Heart right ventricle (tissue), 16 donors: ENCODE measurements at regions not wholly inside any gene's neighbourhood (a gene's known extent, or its start where the extent isn't known, plus 50 kb on each side); places are given as distances from the start of the nearest gene placed in this dataset.

Experiments used
- ATAC-seq, 8 donors: fragments of 200-7000 bp; cut with Tn5 transposase; one replicate each; pipeline ENCODE4 v1.9.1; 2020; ENCODE audit warnings: mild to moderate bottlenecking in 8 of 8, moderate library complexity in 8 of 8, moderate number of reproducible peaks in 1 of 8
- DNase-seq, 2 donors: peaks; one replicate each; pipeline ENCODE4 v3.0.0-alpha.2; 2020
- H3K27ac ChIP-seq, 10 donors: fragments of 200-600 bp; sonication (generic) in 2 of 10; one replicate each; pipeline versions ENCODE4 v1.5.0 to v1.8.0; 2020 to 2022; ENCODE audit warnings: mild to moderate bottlenecking in 3 of 10
- H3K27me3 ChIP-seq, 7 donors: fragments of 200-600 bp; one replicate each; pipeline ENCODE4 v1.8.0; 2021 to 2022; ENCODE audit warnings: mild to moderate bottlenecking in 2 of 7
- H3K36me3 ChIP-seq, 9 donors: fragments of 200-600 bp; sonication (generic) in 1 of 9; one replicate each; pipeline versions ENCODE4 v1.5.0 to v1.8.0; 2020 to 2022; ENCODE audit warnings: mild to moderate bottlenecking in 2 of 9
- H3K4me1 ChIP-seq, 9 donors: fragments of 200-600 bp; sonication (generic) in 1 of 9; one replicate each; pipeline versions ENCODE4 v1.5.0 to v1.8.0; 2020 to 2022; ENCODE audit warnings: mild to moderate bottlenecking in 4 of 9
- H3K4me3 ChIP-seq, 10 donors: fragments of 200-600 bp; sonication (generic) in 2 of 10; one replicate each; pipeline versions ENCODE4 v1.5.0 to v1.8.0; 2020 to 2022; ENCODE audit warnings: mild to moderate bottlenecking in 7 of 10, moderate library complexity in 2 of 10
- H3K9me3 ChIP-seq, 11 donors: fragments of 200-600 bp in 10 of 11; sonication (generic) in 2 of 11; one replicate each; pipeline versions ENCODE4 v1.5.0 to v1.8.0; 2013 to 2022; ENCODE audit warnings: mild to moderate bottlenecking in 2 of 11, control low read depth in 1 of 11, moderate library complexity in 1 of 11
- WGBS, 2 donors: extraction: QIAGEN DNeasy Blood & Tissue Kit; methylation state at CpG; one replicate each; pipeline ENCODE4 v1.1.7; 2013; ENCODE audit warnings: inconsistent platforms in 1 of 2; 5-methylcytosine and 5-hydroxymethylcytosine counted together
- intact Hi-C, 10 donors: fragments of 100-400 bp; cut with DNase I; formaldehyde crosslinking; loops; one replicate each; pipeline versions ENCODE4 v1.11.1 to v1.14.2; 2022
- TF ChIP-seq, protein P1 (sequence below), 9 donors: fragments of 200-600 bp; sonication (generic) in 2 of 9; IDR thresholded peaks; one replicate each; pipeline versions ENCODE4 v1.5.0 to v1.8.0; 2021 to 2022; ENCODE audit warnings: antibody characterized with exemption in 9 of 9, mild to moderate bottlenecking in 5 of 9, moderate library complexity in 1 of 9
- donor health status: Arrhythmogenic right ventricular cardiomyopathy.
- donor health status: ischemic (EF 13 %, LVEDD 7.1; RV severe dilation, severe dysfunction).
- donor health status: healthy with polysubstance abuse.
- donor health status: DM: no; HTN: yes; CAD: no.
- donor health status: DM: no; HTN: no; CAD: no.
- donor health status: ischemic (EF 25% LVEDD 6.9; RV normal size, moderate dysfunction).
- donor health status: ischemic (EF 25% LVEDD 5.7; RV mildly dilated, moderate dysfunction).
- donor health status: healthy.
- donor health status: DM: yes; HTN: yes; CAD: no.
- donor health status: Ischemic cardiomyopathy.
- donor health status: ischemic (EF 35%, LVEDD 5.7; RV mildly dilated, moderate dysfunction).
- donor health status: nonischemic (EF 11% LVEDD 7.7; RV severe dilation, severe dysfunction).
- donor health status: DM: yes; HTN: yes; CAD: no.
- donor health status: PGD.
- donor health status: ischemic (EF 29% LVEDD 5.4; RV normal size, mild dysfunction).
- donor health status: nonischemic (EF 23%, LVEDD 6.1; RV moderate dilation, normal function).

DNA sequence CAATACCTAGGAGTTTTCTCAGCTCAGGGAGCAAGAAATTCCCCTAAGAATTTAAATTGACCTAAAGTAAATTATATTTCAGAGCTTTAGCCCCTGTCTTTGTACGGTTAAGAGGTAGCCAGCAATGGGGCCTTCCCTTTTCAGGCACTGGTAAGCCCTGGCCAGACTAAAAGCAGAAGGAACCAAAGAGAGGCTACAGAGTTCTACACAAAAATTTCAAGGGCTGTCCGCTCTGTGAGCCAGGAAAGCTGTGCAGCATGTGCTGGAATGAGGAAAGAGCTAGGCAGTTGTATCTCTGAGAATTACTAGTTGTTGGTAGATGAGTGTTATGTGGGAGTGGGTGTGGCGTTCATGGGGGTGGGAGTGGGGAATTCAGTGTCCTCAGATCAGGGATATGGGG, 96.3 kb upstream of the MAFB start:
- Histone ChIP-seq H3K36me3 (no peaks in the 10 kb centered on the region), H3K4me1 (peaks cover 0 to 22% (median 0%) of the 10 kb centered on the region in 9 donors), H3K27ac (no peak overlapping the region), H3K9me3 (no peaks in the 10 kb centered on the region), H3K27me3 (peaks cover 0 to 35% (median 4%) of the 10 kb centered on the region in 7 donors), H3K4me3 (no peak overlapping the region)
- WGBS, 2 donors = 90 to 94% methylated on average over 3 of the region's 3 CpGs
- ATAC-seq = no peak
- intact Hi-C loops = no loop called here
- TF ChIP-seq, protein P1, sequence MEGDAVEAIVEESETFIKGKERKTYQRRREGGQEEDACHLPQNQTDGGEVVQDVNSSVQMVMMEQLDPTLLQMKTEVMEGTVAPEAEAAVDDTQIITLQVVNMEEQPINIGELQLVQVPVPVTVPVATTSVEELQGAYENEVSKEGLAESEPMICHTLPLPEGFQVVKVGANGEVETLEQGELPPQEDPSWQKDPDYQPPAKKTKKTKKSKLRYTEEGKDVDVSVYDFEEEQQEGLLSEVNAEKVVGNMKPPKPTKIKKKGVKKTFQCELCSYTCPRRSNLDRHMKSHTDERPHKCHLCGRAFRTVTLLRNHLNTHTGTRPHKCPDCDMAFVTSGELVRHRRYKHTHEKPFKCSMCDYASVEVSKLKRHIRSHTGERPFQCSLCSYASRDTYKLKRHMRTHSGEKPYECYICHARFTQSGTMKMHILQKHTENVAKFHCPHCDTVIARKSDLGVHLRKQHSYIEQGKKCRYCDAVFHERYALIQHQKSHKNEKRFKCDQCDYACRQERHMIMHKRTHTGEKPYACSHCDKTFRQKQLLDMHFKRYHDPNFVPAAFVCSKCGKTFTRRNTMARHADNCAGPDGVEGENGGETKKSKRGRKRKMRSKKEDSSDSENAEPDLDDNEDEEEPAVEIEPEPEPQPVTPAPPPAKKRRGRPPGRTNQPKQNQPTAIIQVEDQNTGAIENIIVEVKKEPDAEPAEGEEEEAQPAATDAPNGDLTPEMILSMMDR (IDR thresholded peaks at IDR 0.05) = no peak
- no peak for DNase-seq

GRCh38 chr20:40786336-40786735, 97.3 kb upstream of the MAFB start:
- 80 to 91% methylated on average over 11 of the region's 11 CpGs for WGBS, 2 donors
- Histone ChIP-seq H3K27me3 (peaks cover 0 to 35% (median 4%) of the 10 kb centered on the region in 7 donors), H3K36me3 (no peaks in the 10 kb centered on the region), H3K27ac (no peak overlapping the region), H3K4me1 (peaks cover 0 to 15% (median 0%) of the 10 kb centered on the region in 9 donors), H3K9me3 (no peaks in the 10 kb centered on the region), H3K4me3 (no peak overlapping the region)
- TF ChIP-seq, protein P1 (IDR thresholded peaks at IDR 0.05) = no peak
- intact Hi-C loops = no loop called here
- ATAC-seq (no peak), DNase-seq (no peak)

DNA sequence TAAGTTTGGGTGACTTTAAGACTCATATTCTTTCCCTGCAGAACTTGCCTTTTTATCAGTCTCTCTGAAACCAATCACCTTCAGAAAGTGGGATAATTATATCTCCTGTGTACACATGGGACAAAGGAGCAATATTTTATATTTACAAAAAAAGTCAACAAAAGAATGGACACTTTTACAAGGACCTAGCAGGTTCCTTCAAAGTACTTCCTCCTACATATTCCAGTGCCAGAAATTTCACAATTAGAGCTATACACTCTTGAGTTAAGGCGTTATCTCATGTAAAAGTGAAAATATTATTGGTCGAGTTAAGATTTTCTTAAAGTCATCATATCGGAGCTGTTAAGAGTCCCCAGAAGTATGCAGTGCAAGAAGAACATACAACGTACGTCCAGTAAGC, 98.9 kb upstream of the MAFB start:
- Histone ChIP-seq H3K27me3 (peaks cover 0 to 44% (median 4%) of the 10 kb centered on the region in 7 donors), H3K36me3 (no peaks in the 10 kb centered on the region), H3K4me3 (no peak overlapping the region), H3K27ac (no peak overlapping the region), H3K9me3 (no peaks in the 10 kb centered on the region), H3K4me1 (peaks cover 0 to 1% (median 0%) of the 10 kb centered on the region in 9 donors)
- 67 to 75% methylated on average over 5 of the region's 5 CpGs for WGBS, 2 donors
- intact Hi-C loops = no loop called here
- DNase-seq (no peak), ATAC-seq (no peak)
- TF ChIP-seq, protein P1 (IDR thresholded peaks at IDR 0.05) = no peak

- Histone ChIP-seq H3K4me1 (no peaks in the 10 kb centered on the region), H3K36me3 (no peaks in the 10 kb centered on the region), H3K9me3 (no peaks in the 10 kb centered on the region), H3K27ac (no peak overlapping the region), H3K27me3 (peaks cover 0 to 16% (median 0%) of the 10 kb centered on the region in 7 donors), H3K4me3 (no peak overlapping the region)
- TF ChIP-seq, protein P1 (IDR thresholded peaks at IDR 0.05) = peak in 7 of 9 donors; percentile 32 to 49 (median 41)
- WGBS, 2 donors = 60 to 65% methylated on average over 4 of the region's 4 CpGs
- DNase-seq = no peak
- intact Hi-C loops = loop anchor here in 1 of 10 donors (10.0 kb wide), 1 partner anchor 147 kb away; no protein-coding TSS in a partner anchor
- ATAC-seq = no peak
These were observed 108.4 kb upstream of the MAFB start for GRCh38 chr20:40797425-40797824.
